ENCODE measurements at regions not wholly inside any gene's neighbourhood (a gene's known extent, or its start where the extent isn't known, plus 50 kb on each side); places are given as distances from the start of the nearest gene placed in this dataset.

- no peak for TF ChIP-seq CTCF (IDR thresholded peaks at IDR 0.05; ENCODE audit: low read depth, low read length)
- TF ChIP-seq POLR2A (IDR thresholded peaks at IDR 0.05; ENCODE audit: extremely low read depth, insufficient read length): no peak
- no peak for TF ChIP-seq MYC (IDR thresholded peaks at IDR 0.05; ENCODE audit: low read depth, low read length)
- no peak for TF ChIP-seq MAX (IDR thresholded peaks at IDR 0.05; ENCODE audit: low read depth, low read length)
Observed at GRCh38 chr4:147340111-147340510, 140.8 kb upstream of the EDNRA start.
